ENCODE measurements at regions not wholly inside any gene's neighbourhood (a gene's known extent, or its start where the extent isn't known, plus 50 kb on each side); places are given as distances from the start of the nearest gene placed in this dataset.

DNA sequence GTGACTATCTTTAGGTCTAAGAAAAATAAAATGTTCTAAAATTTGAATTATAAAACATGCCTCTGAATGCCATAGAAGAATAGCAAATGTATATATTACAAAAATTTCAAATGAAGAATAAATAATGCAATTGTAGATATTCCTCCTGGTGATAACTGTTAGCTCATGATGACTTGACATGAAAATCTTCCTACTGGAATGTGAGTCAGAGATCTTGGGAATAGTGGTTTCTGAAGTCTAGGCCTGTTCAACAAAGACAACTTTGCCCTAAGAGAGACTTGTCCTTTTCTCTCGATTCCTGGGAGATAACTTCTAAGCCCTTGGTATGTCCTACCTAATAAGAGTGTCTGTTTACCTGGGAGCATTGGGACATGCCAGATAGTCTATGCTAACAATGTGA is 746.3 kb upstream of the RIOK2 start:
- TF ChIP-seq GATA2 (IDR thresholded peaks at IDR 0.05; ENCODE audit: low read depth, low read length) (no peak), GATA3 (IDR thresholded peaks at IDR 0.05; ENCODE audit: low read depth, low read length) (no peak)

Data from SH-SY5Y (cell line).